ENCODE measurements at regions not wholly inside any gene's neighbourhood (a gene's known extent, or its start where the extent isn't known, plus 50 kb on each side); places are given as distances from the start of the nearest gene placed in this dataset.

DNA sequence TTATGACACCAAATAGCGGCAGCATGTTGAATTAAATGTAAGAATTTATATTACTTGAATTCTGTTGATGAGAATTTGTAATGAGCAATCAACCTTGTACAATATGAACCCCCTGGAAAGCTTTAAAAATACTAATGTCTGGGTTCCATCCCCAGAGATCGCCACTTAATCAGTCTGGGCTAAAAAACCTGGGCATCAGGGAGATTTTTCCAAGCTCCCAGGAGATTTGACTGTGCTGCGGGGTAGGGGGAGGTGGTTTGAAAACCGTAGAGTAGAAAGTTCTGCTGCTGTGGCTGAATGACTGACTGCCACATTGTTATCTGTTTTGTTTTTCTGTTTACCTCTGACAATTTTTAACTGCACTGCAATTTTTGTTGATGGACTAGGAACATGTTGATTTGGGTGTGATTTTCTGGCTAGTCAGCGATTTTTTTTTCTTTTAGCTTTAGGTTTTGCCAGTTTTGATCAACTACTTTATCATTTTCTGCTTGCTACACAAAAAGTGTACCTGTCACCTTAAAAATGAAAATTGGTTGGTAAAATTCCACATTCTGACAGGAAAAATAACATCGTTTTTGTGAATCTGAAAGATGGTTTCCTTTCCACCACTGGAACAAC is 79.3 kb downstream of the PCTP start:
- Histone ChIP-seq H3K27me3 (replicated peaks in 1 of 7) (no peaks in the 10 kb centered on the region), H3K4me1 (no peaks in the 10 kb centered on the region), H3K9me3 (no peaks in the 10 kb centered on the region), H3K36me3 (no peaks in the 10 kb centered on the region), H3K4me3 (no peak overlapping the region), H3K27ac (no peak overlapping the region)
- WGBS, 5 donors = 76 to 90% (median 80%) methylated on average over 6 of the region's 6 CpGs
- no peak for DNase-seq
- no peak for TF ChIP-seq POLR2A (IDR thresholded peaks at IDR 0.05)
- TF ChIP-seq, protein P1, sequence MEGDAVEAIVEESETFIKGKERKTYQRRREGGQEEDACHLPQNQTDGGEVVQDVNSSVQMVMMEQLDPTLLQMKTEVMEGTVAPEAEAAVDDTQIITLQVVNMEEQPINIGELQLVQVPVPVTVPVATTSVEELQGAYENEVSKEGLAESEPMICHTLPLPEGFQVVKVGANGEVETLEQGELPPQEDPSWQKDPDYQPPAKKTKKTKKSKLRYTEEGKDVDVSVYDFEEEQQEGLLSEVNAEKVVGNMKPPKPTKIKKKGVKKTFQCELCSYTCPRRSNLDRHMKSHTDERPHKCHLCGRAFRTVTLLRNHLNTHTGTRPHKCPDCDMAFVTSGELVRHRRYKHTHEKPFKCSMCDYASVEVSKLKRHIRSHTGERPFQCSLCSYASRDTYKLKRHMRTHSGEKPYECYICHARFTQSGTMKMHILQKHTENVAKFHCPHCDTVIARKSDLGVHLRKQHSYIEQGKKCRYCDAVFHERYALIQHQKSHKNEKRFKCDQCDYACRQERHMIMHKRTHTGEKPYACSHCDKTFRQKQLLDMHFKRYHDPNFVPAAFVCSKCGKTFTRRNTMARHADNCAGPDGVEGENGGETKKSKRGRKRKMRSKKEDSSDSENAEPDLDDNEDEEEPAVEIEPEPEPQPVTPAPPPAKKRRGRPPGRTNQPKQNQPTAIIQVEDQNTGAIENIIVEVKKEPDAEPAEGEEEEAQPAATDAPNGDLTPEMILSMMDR (IDR thresholded peaks at IDR 0.05 in 8 of 11, conservative IDR thresholded peaks at IDR 0.05 in 3 of 11) = no peak
- no peak for TF ChIP-seq POLR2AphosphoS5 (IDR thresholded peaks at IDR 0.05)
- intact Hi-C loops (cut with DNase I; ENCODE audit: low total_unique reads) = no loop called here

DNA sequence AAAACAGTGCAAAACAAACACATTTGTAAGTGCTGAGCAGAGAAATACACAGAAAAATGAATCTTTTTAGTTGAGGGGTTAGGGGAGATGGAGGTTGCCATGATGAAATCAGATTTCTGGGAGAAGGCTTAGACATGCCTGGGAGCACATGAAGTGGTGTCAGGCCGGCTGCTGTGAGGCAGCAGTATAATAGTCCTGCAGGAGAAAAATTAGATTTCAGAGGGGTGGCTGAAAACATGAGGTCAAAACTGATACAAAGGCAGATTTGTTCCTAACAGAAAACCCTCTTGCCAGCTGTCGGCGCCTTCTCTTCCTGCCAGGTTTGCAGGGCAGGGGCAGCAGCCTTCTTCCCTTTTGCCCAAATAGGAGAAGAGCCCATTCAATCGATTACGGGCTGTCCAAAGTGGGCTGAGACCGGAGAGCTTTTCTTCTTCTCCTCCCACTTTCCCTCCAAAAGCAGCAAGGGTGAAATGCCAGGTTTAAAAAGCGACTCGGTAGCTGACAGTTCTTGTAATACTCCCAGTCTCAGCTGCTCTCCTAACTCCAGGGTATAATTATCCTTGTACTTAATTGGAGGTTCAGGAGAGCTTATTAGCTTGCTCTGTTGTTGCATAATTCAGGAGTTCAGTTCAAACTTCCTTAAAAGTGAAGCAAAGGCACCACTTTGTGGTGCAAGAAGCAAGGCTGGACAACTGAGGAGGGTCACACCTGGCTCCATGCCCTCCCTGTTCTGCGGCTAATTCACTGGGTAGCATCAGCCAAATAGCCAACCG is 80.0 kb downstream of the PCTP start:
- DNase-seq = no peak

DNA sequence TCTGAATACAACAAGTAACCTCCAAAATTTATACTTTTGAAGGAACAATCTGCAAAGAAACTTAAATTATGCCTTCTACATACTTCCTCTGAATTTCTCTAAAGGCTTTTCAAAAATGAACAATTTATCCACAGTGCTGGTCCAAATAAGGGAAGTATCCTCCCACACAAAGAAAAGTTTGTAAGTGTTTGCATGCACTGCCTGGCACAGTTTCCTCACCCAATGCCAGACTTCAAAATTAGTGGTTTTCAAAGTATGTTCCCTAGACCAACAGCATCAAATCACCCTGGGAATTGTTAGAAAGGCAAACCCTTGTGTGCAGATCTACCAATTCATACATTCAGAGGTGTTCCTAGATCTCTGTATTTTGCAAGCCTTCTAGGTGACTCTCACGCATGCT is 82.5 kb downstream of the PCTP start:
- Histone ChIP-seq H3K9me3 (no peaks in the 10 kb centered on the region), H3K36me3 (no peaks in the 10 kb centered on the region), H3K4me3 (no peak overlapping the region), H3K27ac (no peak overlapping the region), H3K4me1 (no peaks in the 10 kb centered on the region), H3K27me3 (replicated peaks in 1 of 7) (no peaks in the 10 kb centered on the region)
- no peak for TF ChIP-seq POLR2A (IDR thresholded peaks at IDR 0.05)
- TF ChIP-seq POLR2AphosphoS5 (IDR thresholded peaks at IDR 0.05) = no peak
- TF ChIP-seq, protein P1 (IDR thresholded peaks at IDR 0.05 in 8 of 11, conservative IDR thresholded peaks at IDR 0.05 in 3 of 11) = no peak
- WGBS, 5 donors = 90 to 100% (median 95%) methylated on average over 1 of the region's 1 CpG
- intact Hi-C loops (cut with DNase I; ENCODE audit: low total_unique reads) = no loop called here
- no peak for DNase-seq

More for the DNA sequence above, 80.0 kb downstream of the PCTP start:
- no peaks in the 10 kb centered on the region for H3K27me3 ChIP-seq (replicated peaks in 1 of 7)
- no peaks in the 10 kb centered on the region for H3K4me1 ChIP-seq
- H3K27ac ChIP-seq = no peak overlapping the region
- no peaks in the 10 kb centered on the region for H3K9me3 ChIP-seq
- intact Hi-C loops (cut with DNase I; ENCODE audit: low total_unique reads) = no loop called here
- H3K36me3 ChIP-seq = no peaks in the 10 kb centered on the region
- 70 to 86% (median 79%) methylated on average over 10 of the region's 10 CpGs for WGBS, 5 donors
- no peak overlapping the region for H3K4me3 ChIP-seq
- no peak for TF ChIP-seq POLR2AphosphoS5 (IDR thresholded peaks at IDR 0.05)
- TF ChIP-seq POLR2A (IDR thresholded peaks at IDR 0.05) = no peak
- TF ChIP-seq, protein P1 (IDR thresholded peaks at IDR 0.05 in 8 of 11, conservative IDR thresholded peaks at IDR 0.05 in 3 of 11) = no peak

DNA sequence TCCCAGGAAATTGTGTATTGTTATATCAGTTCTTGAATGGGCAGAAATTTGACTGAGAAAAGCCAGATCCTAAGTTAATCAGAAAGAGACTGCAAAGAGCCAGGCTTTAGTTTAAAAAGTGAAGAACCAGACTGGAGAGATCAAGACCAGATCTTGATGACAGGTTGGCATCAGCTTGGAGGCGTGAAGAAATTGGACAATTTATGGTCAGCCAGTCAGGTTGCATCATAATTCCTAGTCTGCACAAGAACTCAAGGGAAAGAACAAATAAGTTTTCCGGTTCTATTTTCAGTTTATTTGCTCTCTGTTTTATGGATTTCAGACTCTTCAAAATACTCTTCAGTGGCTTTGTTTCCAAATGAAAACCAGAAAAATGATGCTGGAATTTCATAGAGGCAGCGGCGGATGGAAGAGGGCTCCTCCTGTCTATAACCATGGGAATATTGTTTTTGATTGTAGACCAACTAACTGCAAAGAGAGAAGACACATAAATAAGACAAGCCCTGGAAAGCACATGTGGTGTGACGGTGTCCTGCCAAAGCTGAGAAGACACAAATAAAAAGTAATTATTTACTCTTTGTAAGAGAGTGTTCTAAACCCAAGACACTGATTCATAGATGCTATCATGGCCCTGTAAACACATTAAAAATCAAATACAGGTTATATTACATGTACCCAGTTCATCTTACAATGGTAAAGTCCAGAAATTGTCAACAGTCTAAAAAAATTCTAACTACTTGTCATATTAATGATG is 91.7 kb downstream of the PCTP start:
- Histone ChIP-seq H3K4me1 (peaks cover 0 to 6% (median 3%) of the 10 kb centered on the region in 6 donors), H3K27me3 (replicated peaks in 1 of 7) (peaks cover 0 to 15% (median 5%) of the 10 kb centered on the region in 7 donors), H3K36me3 (no peaks in the 10 kb centered on the region), H3K27ac (no peak overlapping the region), H3K4me3 (no peak overlapping the region), H3K9me3 (no peaks in the 10 kb centered on the region)
- DNase-seq = no peak
- WGBS, 5 donors = 80 to 96% (median 88%) methylated on average over 5 of the region's 5 CpGs
- intact Hi-C loops (cut with DNase I; ENCODE audit: low total_unique reads) = no loop called here
- no peak for TF ChIP-seq POLR2AphosphoS5 (IDR thresholded peaks at IDR 0.05)
- no peak for TF ChIP-seq POLR2A (IDR thresholded peaks at IDR 0.05)
- TF ChIP-seq, protein P1 (IDR thresholded peaks at IDR 0.05 in 8 of 11, conservative IDR thresholded peaks at IDR 0.05 in 3 of 11) = no peak

Measured in spleen (tissue), 11 donors.